ENCODE measurements at regions not wholly inside any gene's neighbourhood (a gene's known extent, or its start where the extent isn't known, plus 50 kb on each side); places are given as distances from the start of the nearest gene placed in this dataset.
"Not testable (repeated sequence)": the region's sequence is repeated elsewhere in the genome, so short reads cannot be mapped to it uniquely, and the experiment has no call there.

DNA sequence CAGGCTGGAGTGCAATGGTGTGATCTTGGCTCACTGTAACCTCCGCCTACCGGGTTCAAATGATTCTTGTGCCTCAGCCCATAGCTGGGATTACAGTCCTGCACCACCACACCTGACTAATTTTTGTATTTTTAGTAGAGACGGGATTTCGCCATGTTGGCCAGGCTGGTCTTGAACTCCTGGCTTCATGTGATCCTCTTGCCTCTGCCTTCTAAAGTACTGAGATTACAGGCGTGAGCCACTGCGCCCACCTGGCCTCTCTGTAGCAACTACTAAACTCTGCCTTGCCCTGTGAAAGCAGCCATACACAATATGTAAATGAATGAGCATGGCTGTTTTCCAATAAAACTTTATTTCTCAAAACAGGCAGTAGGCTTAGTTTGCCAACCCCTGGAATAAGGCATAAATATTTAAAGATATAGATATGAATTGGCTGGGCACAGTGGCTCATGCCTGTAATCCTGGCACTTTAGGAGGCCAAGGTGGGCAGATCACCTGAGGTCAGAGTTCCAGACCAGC, 127.9 kb upstream of the ZNF217 start:
- not testable (repeated sequence) for TF ChIP-seq POLR2AphosphoS5 (IDR thresholded peaks at IDR 0.05; ENCODE audit: insufficient read depth in 1 of 2, low read depth in 1 of 2); POLR2A (IDR thresholded peaks at IDR 0.05)
- TF ChIP-seq, protein P1, sequence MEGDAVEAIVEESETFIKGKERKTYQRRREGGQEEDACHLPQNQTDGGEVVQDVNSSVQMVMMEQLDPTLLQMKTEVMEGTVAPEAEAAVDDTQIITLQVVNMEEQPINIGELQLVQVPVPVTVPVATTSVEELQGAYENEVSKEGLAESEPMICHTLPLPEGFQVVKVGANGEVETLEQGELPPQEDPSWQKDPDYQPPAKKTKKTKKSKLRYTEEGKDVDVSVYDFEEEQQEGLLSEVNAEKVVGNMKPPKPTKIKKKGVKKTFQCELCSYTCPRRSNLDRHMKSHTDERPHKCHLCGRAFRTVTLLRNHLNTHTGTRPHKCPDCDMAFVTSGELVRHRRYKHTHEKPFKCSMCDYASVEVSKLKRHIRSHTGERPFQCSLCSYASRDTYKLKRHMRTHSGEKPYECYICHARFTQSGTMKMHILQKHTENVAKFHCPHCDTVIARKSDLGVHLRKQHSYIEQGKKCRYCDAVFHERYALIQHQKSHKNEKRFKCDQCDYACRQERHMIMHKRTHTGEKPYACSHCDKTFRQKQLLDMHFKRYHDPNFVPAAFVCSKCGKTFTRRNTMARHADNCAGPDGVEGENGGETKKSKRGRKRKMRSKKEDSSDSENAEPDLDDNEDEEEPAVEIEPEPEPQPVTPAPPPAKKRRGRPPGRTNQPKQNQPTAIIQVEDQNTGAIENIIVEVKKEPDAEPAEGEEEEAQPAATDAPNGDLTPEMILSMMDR (IDR thresholded peaks at IDR 0.05), result not testable (repeated sequence)

Data from vagina (tissue), 2 donors.